ENCODE measurements at regions not wholly inside any gene's neighbourhood (a gene's known extent, or its start where the extent isn't known, plus 50 kb on each side); places are given as distances from the start of the nearest gene placed in this dataset.

DNA sequence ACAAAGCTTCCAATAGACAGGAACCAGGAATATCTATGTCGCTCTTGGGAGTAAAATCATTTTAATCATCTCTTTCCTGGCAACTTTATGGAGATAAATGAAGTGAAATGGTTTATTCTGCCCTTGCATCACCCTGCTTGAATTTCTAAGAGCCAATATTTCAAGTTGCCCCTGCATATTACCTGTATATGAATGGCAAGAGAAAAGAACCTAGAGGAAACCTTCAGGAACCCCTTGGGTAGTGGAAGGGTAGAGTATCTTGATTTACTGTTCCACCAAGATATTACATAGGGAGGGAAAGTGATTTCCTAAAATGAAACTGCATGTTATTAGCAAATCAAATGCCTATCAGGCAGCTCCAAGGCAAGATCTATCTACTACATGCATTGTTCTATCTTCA lies 308.4 kb upstream of the NAV3 start:
- no peak for TF ChIP-seq CTCF (IDR thresholded peaks at IDR 0.05)
- TF ChIP-seq POLR2A (IDR thresholded peaks at IDR 0.05): no peak

Measured in adrenal gland (tissue), 5 donors.